Chondrocyte (in vitro differentiated cells): ENCODE measurements at regions not wholly inside any gene's neighbourhood (a gene's known extent, or its start where the extent isn't known, plus 50 kb on each side); places are given as distances from the start of the nearest gene placed in this dataset.

Experiments
- DNase-seq: peaks from one replicate; pipeline ENCODE4 v3.0.0; 2021; ENCODE audit warnings: mixed read lengths, low spot score
- H3K27ac Mint-ChIP-seq: one replicate; pipeline ENCODE4 v1.8.0; 2021; ENCODE audit warnings: mild to moderate bottlenecking, moderate library complexity, mixed read lengths; ENCODE audit not compliant: unreplicated experiment
- H3K27me3 Mint-ChIP-seq: 2 replicates; pipeline ENCODE4 v1.8.0; 2021; ENCODE audit warnings: low read depth, mixed read lengths
- H3K36me3 Mint-ChIP-seq: 2 replicates; pipeline ENCODE4 v1.8.0; 2021; ENCODE audit warnings: low read depth, mixed read lengths
- H3K4me1 Mint-ChIP-seq: 2 replicates; pipeline ENCODE4 v1.8.0; 2021; ENCODE audit warnings: low read depth, mild to moderate bottlenecking, mixed read lengths
- H3K4me3 Mint-ChIP-seq: one replicate; pipeline ENCODE4 v1.8.0; 2021; ENCODE audit warnings: mild to moderate bottlenecking, moderate library complexity, mixed read lengths; ENCODE audit not compliant: unreplicated experiment
- H3K9me3 Mint-ChIP-seq: 2 replicates; pipeline ENCODE4 v1.8.0; 2021; ENCODE audit warnings: low read depth, mixed read lengths
- TF ChIP-seq, protein P1 (sequence below): fragments of 200-600 bp; sonication (generic); IDR thresholded peaks from 2 replicates; pipeline ENCODE4 v1.5.0; 2021; ENCODE audit warnings: antibody characterized with exemption, mild to moderate bottlenecking, moderate library complexity

DNA sequence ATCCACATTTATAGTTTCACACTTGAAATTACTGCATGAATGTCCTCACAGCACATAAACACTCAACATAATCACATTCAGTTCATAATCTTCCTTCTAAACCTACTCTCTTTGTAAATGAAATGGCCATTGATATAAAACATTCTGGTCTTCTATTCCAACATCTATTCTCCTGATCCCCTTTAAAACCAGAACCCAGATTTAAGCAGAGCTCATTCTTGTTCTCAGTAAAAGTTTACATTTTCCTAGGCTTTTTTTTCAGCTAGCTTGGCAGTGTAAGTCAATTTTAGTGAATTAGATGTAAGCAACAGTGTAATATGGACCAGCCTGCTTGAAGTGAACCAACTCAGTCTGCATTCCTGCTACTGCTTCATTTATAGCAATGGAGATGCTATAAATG is 460.7 kb upstream of the RGS18 start:
- no peak for DNase-seq
- peaks cover 8% of the 10 kb centered on the region for H3K9me3 Mint-ChIP-seq
- TF ChIP-seq, protein P1, sequence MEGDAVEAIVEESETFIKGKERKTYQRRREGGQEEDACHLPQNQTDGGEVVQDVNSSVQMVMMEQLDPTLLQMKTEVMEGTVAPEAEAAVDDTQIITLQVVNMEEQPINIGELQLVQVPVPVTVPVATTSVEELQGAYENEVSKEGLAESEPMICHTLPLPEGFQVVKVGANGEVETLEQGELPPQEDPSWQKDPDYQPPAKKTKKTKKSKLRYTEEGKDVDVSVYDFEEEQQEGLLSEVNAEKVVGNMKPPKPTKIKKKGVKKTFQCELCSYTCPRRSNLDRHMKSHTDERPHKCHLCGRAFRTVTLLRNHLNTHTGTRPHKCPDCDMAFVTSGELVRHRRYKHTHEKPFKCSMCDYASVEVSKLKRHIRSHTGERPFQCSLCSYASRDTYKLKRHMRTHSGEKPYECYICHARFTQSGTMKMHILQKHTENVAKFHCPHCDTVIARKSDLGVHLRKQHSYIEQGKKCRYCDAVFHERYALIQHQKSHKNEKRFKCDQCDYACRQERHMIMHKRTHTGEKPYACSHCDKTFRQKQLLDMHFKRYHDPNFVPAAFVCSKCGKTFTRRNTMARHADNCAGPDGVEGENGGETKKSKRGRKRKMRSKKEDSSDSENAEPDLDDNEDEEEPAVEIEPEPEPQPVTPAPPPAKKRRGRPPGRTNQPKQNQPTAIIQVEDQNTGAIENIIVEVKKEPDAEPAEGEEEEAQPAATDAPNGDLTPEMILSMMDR: no peak
- H3K36me3 Mint-ChIP-seq: no peaks in the 10 kb centered on the region
- no peak overlapping the region for H3K4me3 Mint-ChIP-seq
- no peaks in the 10 kb centered on the region for H3K27me3 Mint-ChIP-seq
- H3K4me1 Mint-ChIP-seq: no peaks in the 10 kb centered on the region
- H3K27ac Mint-ChIP-seq: no peak overlapping the region

DNA sequence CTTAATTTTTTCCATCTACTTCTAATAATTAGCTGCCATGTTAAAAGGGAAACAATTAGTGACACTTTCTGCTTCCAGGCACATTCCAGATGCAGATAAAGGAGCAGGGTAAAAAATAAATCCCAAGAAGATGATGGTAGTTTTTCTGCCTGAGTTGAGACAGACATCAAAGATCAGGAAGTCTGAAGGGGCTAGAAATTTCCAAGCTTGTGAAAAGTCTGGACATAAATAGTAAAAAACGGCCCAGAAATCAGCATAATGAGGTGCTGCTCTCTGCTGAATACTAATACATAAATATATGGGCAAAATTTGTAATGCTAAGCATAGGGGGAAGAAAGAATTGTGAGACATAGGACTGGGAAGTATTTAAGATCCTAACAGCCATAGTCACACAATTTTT is 460.0 kb upstream of the RGS18 start:
- no peaks in the 10 kb centered on the region for H3K4me1 Mint-ChIP-seq
- TF ChIP-seq, protein P1: no peak
- H3K27ac Mint-ChIP-seq: no peak overlapping the region
- no peaks in the 10 kb centered on the region for H3K27me3 Mint-ChIP-seq
- H3K4me3 Mint-ChIP-seq: no peak overlapping the region
- DNase-seq: no peak
- H3K9me3 Mint-ChIP-seq: peaks cover 8% of the 10 kb centered on the region
- H3K36me3 Mint-ChIP-seq: no peaks in the 10 kb centered on the region

DNA sequence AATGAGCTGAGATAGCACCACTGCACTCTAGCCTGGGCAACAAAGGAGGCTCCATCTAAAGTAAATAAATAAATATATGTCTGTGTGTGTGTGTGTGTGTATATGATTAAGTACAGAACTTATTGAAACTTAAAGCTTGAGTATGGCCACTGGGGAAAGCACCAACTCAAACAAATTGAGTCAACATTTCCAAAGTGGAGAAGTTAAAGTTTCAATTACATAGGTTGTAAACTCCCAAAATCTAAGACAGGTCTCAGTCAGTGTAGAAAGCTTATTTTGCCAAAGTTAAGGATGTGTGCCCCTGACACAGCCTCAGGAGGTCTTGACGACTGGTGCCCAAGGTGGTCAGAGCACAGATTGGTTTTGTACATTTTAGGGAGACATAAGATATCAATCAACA is 458.9 kb upstream of the RGS18 start:
- Mint-ChIP-seq H3K27ac (no peak overlapping the region), H3K4me3 (no peak overlapping the region), H3K4me1 (no peaks in the 10 kb centered on the region), H3K27me3 (no peaks in the 10 kb centered on the region), H3K36me3 (no peaks in the 10 kb centered on the region), H3K9me3 (no peaks in the 10 kb centered on the region)
- TF ChIP-seq, protein P1: no peak
- no peak for DNase-seq

DNA sequence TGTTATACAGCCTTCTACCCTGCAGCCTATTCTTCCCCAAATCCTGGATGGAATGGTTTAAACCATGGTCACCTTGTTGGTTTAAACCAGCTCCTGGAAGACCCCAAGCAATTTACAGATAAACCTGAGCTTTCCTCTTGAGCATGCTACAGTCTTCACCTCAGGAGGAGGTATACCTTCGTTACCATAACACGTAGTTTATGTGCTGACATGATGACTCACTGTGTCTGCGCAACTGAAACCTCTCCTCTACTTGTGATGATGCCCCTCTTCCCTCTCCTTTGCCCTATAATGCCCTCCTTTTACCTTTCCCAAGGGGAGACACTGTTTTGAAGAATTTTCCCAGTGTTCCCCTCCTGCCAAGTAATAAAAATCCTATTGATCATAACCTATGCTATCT is 457.3 kb upstream of the RGS18 start:
- Mint-ChIP-seq H3K27ac (no peak overlapping the region), H3K36me3 (no peaks in the 10 kb centered on the region), H3K4me1 (no peaks in the 10 kb centered on the region), H3K9me3 (no peaks in the 10 kb centered on the region), H3K27me3 (no peaks in the 10 kb centered on the region), H3K4me3 (no peak overlapping the region)
- TF ChIP-seq, protein P1: no peak
- DNase-seq: no peak

DNA sequence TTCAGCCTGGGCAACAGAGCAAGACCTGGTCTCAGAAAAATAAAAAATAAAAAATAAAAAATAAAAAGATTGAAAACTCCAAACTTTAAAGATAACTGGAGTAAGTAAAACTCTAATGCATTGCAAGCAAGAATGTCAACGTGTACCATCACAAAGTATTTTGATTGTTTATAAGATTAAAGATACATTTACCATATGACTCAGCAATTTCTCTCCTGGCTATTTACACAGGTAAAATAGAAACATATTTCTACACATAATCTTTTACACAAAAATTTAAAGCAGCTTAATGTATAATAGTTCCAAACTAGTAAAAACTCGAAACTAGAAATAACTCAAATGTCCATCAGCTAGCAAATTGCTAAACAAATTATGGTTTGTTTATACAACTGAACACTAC is 456.1 kb upstream of the RGS18 start:
- no peaks in the 10 kb centered on the region for H3K4me1 Mint-ChIP-seq

More for the DNA sequence above, 456.1 kb upstream of the RGS18 start:
- H3K36me3 Mint-ChIP-seq: no peaks in the 10 kb centered on the region
- TF ChIP-seq, protein P1: no peak
- H3K9me3 Mint-ChIP-seq: no peaks in the 10 kb centered on the region
- no peak for DNase-seq
- no peak overlapping the region for H3K4me3 Mint-ChIP-seq
- H3K27me3 Mint-ChIP-seq: no peaks in the 10 kb centered on the region
- no peak overlapping the region for H3K27ac Mint-ChIP-seq
